Suprapubic skin (tissue), 4 donors: ENCODE measurements at regions not wholly inside any gene's neighbourhood (a gene's known extent, or its start where the extent isn't known, plus 50 kb on each side); places are given as distances from the start of the nearest gene placed in this dataset.

Experiments used
- DNase-seq, 2 donors: peaks; one replicate each; pipeline ENCODE4 v3.0.0-alpha.2; 2019; ENCODE audit warnings: low spot score in 2 of 2
- H3K27ac ChIP-seq: fragments of 200-600 bp; sonication (generic); one replicate; pipeline ENCODE4 v1.5.1; 2019
- H3K27me3 ChIP-seq: fragments of 200-600 bp; sonication (generic); one replicate; pipeline ENCODE4 v1.5.1; 2019
- H3K36me3 ChIP-seq: fragments of 200-600 bp; sonication (generic); one replicate; pipeline ENCODE4 v1.5.1; 2019
- H3K4me1 ChIP-seq: fragments of 200-600 bp; sonication (generic); one replicate; pipeline ENCODE4 v1.5.1; 2019
- H3K4me3 ChIP-seq: fragments of 200-600 bp; sonication (generic); one replicate; pipeline ENCODE4 v1.5.1; 2019; ENCODE audit warnings: mild to moderate bottlenecking
- H3K9me3 ChIP-seq: fragments of 200-600 bp; sonication (generic); one replicate; pipeline ENCODE4 v1.5.1; 2019
- EP300 ChIP-seq: sonication (generic); formaldehyde crosslinking; IDR thresholded peaks from one replicate; pipeline ENCODE4 v1.6.1; 2017; ENCODE audit warnings: antibody characterized with exemption
- POLR2A ChIP-seq, 2 donors: fragments of 450-650 bp; IDR thresholded peaks; one replicate each; pipeline ENCODE4 v1.6.1; 2017; ENCODE audit warnings: antibody characterized with exemption in 2 of 2, mild to moderate bottlenecking in 2 of 2, moderate library complexity in 2 of 2
- POLR2AphosphoS5 ChIP-seq, 3 donors: sonication (generic); formaldehyde crosslinking; IDR thresholded peaks; one replicate each; pipeline ENCODE4 v1.6.1; 2017; ENCODE audit warnings: antibody characterized with exemption in 3 of 3
- WGBS: methylation state at CpG from one replicate; pipeline ENCODE4 v1.1.5; 2018; 5-methylcytosine and 5-hydroxymethylcytosine counted together
- TF ChIP-seq, protein P1 (sequence below), 2 donors: fragments of 200-600 bp in 1 of 2; fragments of 450-650 bp in 1 of 2; sonication (generic) in 1 of 2; IDR thresholded peaks; one replicate each; pipeline ENCODE4 v1.5.1; 2016 to 2019; ENCODE audit warnings: antibody characterized with exemption in 2 of 2, mild to moderate bottlenecking in 1 of 2, moderate library complexity in 1 of 2

DNA sequence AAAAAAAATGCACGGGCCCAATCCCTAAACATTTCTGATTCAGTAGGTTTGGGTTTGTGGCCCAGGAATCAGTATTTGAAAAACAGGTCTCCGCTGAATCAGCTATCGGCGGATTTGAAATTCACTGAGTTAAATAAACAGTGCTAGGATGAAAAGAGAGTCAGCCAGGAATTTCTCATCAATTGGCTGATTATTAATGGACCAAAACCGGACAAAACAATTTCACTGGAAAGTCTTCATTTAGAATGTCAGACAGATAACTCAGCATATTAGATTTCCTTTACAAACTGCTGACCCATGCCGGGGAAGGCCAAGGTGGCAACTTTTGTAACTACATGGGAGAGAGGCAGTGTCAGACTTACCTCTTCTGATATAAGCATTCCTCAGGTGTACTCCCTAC is 99.4 kb upstream of the LSM6 start:
- Histone ChIP-seq H3K4me3 (no peak overlapping the region), H3K27ac (no peak overlapping the region), H3K4me1 (no peaks in the 10 kb centered on the region), H3K27me3 (no peaks in the 10 kb centered on the region), H3K36me3 (no peaks in the 10 kb centered on the region), H3K9me3 (no peaks in the 10 kb centered on the region)
- 91% methylated on average over 6 of the region's 6 CpGs for WGBS
- DNase-seq = no peak
- TF ChIP-seq POLR2A (IDR thresholded peaks at IDR 0.05) (no peak), EP300 (no peak), POLR2AphosphoS5 (IDR thresholded peaks at IDR 0.05) (no peak)
- TF ChIP-seq, protein P1, sequence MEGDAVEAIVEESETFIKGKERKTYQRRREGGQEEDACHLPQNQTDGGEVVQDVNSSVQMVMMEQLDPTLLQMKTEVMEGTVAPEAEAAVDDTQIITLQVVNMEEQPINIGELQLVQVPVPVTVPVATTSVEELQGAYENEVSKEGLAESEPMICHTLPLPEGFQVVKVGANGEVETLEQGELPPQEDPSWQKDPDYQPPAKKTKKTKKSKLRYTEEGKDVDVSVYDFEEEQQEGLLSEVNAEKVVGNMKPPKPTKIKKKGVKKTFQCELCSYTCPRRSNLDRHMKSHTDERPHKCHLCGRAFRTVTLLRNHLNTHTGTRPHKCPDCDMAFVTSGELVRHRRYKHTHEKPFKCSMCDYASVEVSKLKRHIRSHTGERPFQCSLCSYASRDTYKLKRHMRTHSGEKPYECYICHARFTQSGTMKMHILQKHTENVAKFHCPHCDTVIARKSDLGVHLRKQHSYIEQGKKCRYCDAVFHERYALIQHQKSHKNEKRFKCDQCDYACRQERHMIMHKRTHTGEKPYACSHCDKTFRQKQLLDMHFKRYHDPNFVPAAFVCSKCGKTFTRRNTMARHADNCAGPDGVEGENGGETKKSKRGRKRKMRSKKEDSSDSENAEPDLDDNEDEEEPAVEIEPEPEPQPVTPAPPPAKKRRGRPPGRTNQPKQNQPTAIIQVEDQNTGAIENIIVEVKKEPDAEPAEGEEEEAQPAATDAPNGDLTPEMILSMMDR (IDR thresholded peaks at IDR 0.05) = no peak

DNA sequence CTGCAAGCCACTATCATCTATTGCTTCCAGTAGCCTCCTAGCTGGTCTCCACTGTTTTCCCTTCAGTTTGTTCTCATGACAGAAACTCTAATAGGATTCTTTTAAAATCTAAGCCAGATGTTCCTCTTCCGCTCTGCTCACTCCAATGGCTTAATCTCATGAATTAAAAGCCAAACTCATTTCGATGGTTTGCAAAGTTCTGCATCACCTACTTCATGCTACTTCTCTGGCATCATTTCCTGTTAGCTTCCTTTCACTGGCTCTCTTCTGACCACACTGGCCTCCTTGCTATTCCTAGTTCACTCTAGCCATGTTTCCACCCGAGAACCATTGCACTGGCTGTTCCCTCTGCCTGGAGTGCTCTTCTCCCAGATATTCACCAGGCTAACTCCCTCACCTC is 102.0 kb upstream of the LSM6 start:
- no peaks in the 10 kb centered on the region for H3K36me3 ChIP-seq
- TF ChIP-seq, protein P1 (IDR thresholded peaks at IDR 0.05) = no peak
- TF ChIP-seq POLR2AphosphoS5 (IDR thresholded peaks at IDR 0.05) = no peak
- no peak for TF ChIP-seq EP300
- no peak for TF ChIP-seq POLR2A (IDR thresholded peaks at IDR 0.05)
- WGBS = 63% methylated on average over 3 of the region's 3 CpGs
- no peaks in the 10 kb centered on the region for H3K4me1 ChIP-seq
- H3K4me3 ChIP-seq = no peak overlapping the region
- DNase-seq = no peak
- no peaks in the 10 kb centered on the region for H3K27me3 ChIP-seq
- no peaks in the 10 kb centered on the region for H3K9me3 ChIP-seq
- H3K27ac ChIP-seq = no peak overlapping the region

DNA sequence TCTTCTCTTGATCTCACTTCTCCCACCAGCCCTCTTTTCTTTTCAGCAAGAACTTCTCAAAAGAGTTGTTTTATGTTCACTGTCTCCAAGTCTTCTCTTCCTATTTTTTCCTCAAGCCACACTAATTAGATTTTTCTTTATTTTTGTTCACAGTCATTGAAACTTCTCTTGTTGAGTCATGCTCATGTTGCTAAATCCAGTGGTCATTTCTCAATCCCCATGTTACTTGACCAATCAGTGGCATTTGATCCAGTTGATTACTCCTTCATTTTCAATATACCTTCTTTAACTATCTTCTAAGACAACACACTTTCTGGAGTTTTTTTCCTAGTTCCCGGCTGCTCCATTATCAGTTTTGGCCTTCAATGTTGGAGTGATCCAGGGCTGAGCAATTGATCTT is 103.1 kb upstream of the LSM6 start:
- H3K4me1 ChIP-seq = no peaks in the 10 kb centered on the region
- no peak for TF ChIP-seq POLR2AphosphoS5 (IDR thresholded peaks at IDR 0.05)
- no peak for TF ChIP-seq POLR2A (IDR thresholded peaks at IDR 0.05)
- TF ChIP-seq, protein P1 (IDR thresholded peaks at IDR 0.05) = no peak
- TF ChIP-seq EP300 = no peak
- no peak for DNase-seq
- no peak overlapping the region for H3K4me3 ChIP-seq
- H3K9me3 ChIP-seq = no peaks in the 10 kb centered on the region
- no peak overlapping the region for H3K27ac ChIP-seq
- 100% methylated on average over 1 of the region's 1 CpG for WGBS
- no peaks in the 10 kb centered on the region for H3K36me3 ChIP-seq
- H3K27me3 ChIP-seq = no peaks in the 10 kb centered on the region

DNA sequence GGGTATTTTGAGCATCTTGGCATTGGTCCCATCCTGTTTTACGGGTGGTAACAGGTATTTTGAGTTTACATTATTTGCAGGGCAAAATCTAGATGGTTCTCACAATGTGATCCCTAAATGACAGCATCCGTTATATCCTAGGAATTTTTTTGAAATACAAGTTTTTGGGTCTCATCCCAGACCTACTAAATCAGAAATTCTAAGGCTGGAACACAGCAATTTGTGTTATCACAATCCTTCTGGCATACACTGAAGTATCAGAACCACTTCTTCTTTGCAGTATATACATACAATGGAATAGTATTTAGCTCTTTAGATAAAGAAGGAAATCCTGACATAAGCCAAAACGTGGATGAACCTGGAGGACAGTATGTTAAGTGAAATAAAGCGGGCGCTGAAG is 104.1 kb upstream of the LSM6 start:
- TF ChIP-seq POLR2AphosphoS5 (IDR thresholded peaks at IDR 0.05) (no peak), POLR2A (IDR thresholded peaks at IDR 0.05) (no peak), EP300 (no peak)
- TF ChIP-seq, protein P1 (IDR thresholded peaks at IDR 0.05) = no peak
- Histone ChIP-seq H3K4me3 (no peak overlapping the region), H3K4me1 (no peaks in the 10 kb centered on the region), H3K36me3 (no peaks in the 10 kb centered on the region), H3K9me3 (no peaks in the 10 kb centered on the region), H3K27me3 (no peaks in the 10 kb centered on the region), H3K27ac (no peak overlapping the region)
- DNase-seq = no peak
- WGBS = 82% methylated on average over 5 of the region's 5 CpGs

DNA sequence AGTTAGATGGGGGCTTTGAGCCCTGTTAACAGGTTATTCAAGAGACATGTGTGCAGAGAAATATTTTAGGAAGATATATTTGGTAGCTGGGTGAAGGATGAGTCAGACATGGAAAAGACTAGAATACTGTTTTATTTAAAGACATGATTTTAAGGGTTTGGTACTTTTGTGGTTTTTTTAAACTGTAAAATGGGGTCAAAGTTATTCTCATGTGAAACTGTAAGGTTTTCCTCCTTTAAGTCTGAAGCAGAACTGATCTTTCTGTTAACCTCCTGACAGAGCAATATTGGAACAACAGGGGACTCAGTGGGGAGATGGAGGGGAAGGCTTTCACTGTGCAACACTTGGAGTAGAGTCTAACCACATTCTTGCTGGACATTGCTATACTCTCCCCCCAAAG is 112.4 kb upstream of the LSM6 start:
- TF ChIP-seq POLR2A (IDR thresholded peaks at IDR 0.05) (no peak), POLR2AphosphoS5 (IDR thresholded peaks at IDR 0.05) (no peak), EP300 (no peak)
- TF ChIP-seq, protein P1 (IDR thresholded peaks at IDR 0.05) = no peak
- no peak for DNase-seq
- Histone ChIP-seq H3K27me3 (no peaks in the 10 kb centered on the region), H3K4me3 (no peak overlapping the region), H3K4me1 (no peaks in the 10 kb centered on the region), H3K36me3 (no peaks in the 10 kb centered on the region), H3K9me3 (no peaks in the 10 kb centered on the region), H3K27ac (no peak overlapping the region)
